ENCODE measurements at regions not wholly inside any gene's neighbourhood (a gene's known extent, or its start where the extent isn't known, plus 50 kb on each side); places are given as distances from the start of the nearest gene placed in this dataset.
"Not testable (repeated sequence)": the region's sequence is repeated elsewhere in the genome, so short reads cannot be mapped to it uniquely, and the experiment has no call there.

DNA sequence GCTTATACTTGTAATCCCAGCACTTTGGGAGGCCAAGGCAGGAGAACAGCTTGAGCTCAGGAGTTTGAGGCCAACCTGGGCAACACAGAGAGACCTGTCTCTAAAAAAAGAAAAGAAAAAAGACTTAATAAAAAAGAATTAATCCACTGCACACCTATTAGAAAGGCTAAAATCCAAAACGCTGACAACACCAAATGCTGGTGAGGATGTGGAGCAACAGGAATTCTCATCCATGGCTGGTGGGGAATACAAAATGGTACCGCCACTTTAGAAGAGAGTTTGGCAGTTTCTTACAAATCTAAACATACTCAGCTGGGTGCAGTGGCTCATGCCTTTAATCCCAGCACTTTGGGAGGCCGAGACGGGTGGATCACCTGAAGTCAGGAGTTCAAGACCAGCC lies 110.0 kb upstream of the NDUFV2 start:
- not testable (repeated sequence) for DNase-seq (ENCODE audit: low spot score)

DNA sequence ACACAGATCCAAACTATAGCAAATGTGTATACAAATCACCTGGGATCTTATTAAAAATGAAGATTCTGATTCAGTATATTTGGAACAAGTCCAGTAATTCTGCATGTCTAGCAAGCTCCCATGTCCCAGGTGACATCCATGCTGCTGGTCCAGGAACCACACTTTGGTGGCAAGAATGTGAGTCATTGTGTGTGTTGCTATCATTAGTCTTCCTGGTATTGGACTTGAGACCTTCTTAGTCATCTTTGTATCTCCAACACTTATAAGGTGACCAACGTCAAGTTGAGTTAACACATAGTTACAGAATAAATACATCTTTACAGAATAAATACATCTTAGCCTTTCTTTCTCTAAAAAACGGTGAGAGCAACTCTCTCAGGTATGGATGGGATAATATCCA lies 107.9 kb upstream of the NDUFV2 start:
- DNase-seq (ENCODE audit: low spot score) = no peak

DNA sequence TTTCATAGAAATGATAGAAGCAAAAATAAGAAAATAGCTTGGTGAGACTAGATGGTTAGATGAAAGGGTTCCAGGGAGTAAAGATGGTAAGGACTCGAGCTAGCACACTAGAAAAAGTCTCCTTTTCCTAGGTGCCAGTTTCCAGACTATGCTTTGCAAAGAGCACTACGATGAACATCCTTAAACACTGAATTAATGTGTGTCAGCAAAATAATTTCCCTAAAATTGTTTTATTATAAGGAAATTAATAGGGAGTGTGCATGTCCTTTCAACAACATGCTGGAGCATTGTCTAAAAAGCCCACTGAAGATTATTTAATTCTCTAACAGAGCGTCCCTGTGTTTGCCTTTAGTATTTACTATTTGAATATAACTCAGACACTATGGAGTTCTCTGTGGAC lies 107.4 kb upstream of the NDUFV2 start:
- DNase-seq (ENCODE audit: low spot score) = no peak

DNA sequence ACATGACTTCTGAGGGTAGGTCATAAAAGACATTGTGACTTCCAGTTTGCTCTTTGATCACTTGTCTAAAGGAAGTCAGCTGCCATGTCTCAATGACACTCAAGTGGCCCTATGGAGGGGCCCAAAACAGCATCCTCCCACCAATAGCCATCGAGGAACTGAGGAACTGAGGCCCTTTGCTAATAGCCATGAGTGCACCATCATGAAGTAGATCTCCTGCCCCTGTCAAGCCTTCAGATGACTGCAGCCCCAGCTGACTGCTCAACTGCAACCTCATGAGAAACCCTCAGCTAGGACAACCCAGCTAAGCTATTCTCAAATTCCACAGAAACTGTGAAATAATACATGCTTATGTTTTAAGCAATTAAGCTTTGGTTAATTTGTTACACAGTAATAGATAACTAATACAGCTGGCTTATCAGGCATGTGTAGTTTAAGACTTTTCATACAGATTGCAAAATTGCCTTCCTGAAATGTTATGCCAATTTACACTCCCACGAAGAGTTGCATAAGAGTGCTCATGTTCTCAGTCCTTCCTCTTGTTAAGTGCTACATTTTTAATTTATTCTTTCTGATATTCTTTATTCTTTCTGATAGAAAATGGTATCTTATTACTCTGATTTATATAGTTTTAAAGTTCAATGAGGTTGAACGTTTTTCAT lies 105.6 kb upstream of the NDUFV2 start:
- no peak for DNase-seq (ENCODE audit: low spot score)

DNA sequence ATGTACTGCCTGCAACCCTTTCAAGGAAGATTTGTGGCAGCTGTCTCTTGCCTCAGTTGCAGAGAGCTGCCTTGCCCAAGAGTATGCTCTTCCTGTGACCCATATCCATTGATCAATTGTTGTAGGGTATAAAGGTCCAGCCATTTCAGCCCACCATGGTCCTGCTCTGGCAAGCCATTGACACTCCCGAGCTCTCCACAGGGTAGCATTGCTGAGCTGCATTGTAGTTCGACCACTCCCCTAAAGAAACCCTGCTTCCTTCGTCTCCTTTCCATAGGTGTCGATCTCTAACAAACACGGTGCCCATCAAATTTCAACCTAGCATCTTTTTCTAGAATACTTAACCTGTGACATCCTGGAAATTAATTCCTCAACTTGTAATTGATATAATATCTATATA lies 104.9 kb upstream of the NDUFV2 start:
- no peak for DNase-seq (ENCODE audit: low spot score)

DNA sequence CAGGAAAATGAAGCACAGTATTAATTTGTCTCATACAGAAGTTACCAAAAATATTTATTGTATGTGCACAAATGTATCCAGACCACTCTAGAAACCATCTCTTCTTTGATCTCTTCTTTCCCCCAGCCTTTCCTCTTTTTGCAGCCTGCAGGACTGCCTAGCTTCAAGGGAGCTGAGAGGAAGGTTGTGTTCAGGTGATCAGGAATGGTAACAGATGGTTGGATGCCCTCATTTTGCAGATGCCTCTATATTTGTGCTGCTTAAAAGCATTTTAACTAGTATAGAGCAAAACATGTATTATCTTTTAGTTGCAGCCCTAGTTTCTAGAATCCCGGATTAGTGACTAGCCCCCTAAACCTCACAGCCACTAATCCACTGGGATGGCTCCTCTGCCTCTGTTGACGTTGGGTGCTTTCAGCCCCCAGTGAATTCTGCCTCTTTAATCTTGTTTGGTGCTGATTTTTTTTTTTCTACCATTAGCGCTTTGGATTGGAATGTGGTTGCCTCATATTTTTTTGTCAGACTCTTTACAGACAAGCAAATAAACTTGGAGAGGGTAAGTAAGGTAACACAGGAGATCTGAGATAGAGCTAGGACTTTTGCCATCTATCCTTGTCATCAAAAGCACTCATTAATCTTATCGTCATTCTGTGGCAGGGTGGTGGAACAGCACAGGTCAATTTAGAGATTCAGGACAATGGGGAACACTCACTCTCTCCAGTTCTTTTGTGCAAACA lies 103.8 kb upstream of the NDUFV2 start:
- DNase-seq (ENCODE audit: low spot score) = no peak

DNA sequence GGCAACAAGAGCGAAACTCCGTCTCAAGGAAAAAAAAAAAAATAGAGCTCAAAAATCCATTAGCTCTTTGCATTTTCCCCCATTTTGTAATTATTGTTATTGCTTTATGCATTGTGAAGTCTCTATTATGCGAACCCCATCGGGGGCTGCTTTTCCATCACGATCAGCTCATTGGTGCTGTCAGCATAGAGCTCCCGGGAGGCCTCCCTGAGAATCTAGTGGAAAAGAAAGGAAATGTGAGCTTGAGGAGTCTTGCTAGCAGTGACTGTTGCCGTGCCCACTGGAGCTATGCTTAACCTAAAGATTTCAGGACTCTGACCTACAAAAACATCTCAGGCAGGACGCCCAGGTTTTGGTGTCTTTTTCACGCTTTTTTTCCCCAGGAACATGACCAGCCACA lies 102.6 kb upstream of the NDUFV2 start:
- no peak for DNase-seq (ENCODE audit: low spot score)

DNA sequence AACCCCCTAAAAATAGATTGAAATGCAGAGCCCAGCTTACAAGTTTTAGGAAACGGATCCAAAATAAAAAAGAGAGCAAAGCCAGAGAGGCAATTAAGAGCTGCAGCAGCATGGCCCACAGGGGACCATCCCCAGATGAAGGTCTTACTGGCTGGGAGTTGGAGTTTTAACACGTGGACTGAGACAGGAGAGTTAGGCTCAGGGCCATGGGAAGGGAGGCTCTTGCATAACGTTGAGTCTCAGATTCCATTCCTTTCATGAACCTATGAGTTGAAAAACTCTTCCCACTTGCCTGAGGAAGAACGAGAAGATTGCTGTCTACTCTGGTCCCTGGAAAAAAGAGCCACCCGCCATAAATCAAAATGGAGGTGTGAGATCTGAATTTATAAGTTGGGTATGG lies 101.8 kb upstream of the NDUFV2 start:
- DNase-seq (ENCODE audit: low spot score) = no peak

DNA sequence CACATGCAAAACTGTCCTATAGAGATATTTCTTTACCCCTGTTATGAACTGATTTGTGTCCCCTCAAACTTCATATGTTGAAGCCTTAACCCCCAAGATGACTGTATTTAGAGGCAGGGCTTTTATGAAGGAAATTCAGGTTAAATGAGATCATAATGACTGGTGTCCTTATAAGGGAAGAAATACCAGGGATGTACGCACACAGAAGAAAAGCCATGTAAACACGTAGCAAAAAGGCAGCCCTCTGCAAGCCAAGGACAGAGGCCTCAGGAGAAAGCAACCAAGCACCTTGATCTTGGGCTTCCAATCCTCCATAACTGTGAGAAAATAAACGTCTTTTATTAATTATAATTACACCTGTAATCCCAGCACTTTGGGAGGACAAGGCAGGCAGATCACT lies 101.3 kb upstream of the NDUFV2 start:
- no peak for DNase-seq (ENCODE audit: low spot score)

DNA sequence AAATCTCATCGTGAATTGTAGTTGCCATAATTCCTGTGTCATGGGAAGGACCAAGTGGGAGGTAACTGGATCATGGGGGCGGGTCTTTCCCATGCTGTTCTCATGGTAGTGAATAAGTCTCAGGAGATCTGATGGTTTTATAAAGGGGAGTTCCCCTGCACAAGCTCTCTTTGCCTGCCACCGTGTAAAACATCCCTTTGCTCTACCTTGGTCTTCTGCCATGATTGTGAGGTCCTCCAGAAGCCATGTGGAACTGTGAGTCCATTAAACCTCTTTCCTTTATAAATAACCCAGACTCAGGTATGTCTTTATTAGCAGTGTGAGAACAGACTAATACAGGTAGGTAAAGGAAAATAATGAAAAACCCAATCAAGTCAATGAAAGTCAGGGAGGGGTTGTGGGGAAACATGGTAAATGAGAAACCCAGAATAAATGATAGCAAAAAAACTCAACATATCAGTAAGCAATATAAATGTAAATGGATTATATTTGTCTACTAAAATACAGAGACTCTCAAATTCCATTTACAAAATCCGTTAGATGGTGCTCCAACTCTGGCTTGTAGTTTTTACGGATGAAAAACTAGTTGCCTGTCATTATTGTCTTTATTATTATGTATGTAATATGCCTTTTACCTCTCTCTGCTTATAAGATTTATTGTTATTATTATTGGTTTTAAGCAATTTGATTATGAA lies 98.9 kb upstream of the NDUFV2 start:
- no peak for DNase-seq (ENCODE audit: low spot score)

DNA sequence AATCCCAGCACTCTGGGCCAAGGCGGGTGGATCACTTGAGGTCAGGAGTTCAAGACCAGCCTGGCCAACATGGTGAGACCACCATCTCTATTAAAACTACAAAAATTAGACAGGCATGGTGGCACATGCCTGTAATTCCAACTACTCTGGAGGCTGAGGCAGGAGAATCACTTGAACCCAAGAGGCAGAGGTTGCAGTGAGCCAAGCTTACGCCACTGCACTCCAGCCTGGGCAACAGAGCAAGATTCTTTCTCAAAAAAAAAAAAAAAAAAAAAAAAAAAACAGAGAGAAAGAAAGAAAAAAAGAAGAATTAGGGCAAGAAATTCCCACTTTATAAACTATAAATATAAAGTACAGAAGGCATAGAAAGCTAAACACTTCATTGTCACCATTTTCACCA lies 98.2 kb upstream of the NDUFV2 start:
- not testable (repeated sequence) for DNase-seq (ENCODE audit: low spot score)

DNA sequence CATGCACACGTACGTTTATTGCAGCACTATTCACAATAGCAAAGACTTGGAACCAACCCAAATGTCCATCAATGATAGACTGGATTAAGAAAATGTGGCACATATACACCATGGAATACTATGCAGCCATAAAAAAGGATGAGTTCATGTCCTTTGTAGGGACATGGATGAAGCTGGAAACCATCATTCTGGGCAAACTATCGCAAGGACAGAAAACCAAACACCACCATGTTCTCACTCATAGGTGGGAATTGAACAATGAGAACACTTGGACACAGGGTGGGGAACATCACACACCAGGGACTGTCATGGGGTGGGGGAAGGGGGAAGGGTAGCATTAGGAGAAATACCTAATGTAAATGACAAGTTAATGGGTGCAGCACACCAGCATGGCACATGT lies 94.8 kb upstream of the NDUFV2 start:
- DNase-seq (ENCODE audit: low spot score) = not testable (repeated sequence)

DNA sequence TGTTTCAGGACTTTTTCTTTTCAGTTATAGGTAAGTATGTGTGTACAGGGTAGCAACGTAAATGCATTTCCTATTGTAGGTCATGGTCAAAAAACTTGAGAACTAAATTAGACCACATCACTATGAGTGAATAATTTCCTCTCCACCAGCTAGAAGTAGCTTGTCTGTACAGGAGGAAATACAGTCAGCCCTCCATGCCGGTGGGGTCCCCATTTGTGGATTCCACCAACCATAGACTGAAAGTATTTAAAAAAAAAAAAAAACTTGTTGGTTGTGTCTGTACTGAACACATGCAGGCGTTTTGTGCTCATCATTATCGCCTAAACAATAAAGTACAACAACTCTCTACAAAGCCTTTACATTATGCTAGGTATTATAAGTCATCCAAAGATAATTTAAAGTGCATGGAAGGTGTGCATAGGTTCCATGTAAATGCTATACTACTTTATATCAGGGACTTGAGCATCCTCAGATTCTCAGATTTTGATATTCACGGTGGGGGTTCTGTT lies 94.2 kb upstream of the NDUFV2 start:
- no peak for DNase-seq (ENCODE audit: low spot score)

DNA sequence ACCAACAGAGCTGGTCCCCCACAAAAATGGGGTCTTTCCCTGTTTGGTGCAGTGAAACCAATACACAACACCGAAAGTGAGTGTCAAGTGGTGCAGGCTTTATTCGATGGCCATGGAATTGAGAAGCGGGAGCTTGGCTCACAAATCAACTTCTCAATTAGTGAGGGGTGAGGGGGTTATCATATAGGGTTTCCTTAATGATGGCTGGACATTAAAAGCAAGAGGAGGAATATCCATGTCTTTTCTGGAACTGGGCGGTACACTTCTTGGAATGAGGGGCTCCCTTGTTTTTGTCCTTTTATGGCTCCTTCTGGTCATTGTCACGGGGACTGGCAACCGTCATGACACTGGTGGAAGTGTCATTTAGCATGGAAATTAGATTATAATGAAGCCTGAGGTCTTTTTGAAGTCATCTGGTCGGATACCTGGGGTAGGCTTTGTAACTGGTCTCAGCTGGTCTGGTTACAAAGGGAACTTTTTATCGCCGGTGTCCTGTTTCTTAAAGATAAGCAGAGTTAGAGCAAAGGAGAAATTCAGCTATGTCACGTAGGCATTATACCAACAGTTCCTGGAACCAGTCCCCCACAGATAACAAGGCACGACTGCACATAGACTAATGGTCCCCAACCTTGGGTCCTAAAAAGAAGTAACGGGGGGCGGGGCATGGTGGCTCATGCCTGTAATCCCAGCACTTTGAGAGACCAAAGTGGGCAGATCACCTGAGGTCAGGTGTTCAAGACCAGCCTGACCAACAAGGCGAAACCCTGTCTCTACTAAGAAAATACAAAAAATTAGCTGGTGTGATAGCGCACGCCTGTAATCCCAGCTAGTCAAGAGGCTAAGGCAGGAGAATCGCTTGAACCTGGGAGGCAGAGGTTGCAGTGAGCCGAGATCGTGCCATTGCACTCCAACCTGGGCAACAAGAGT lies 93.5 kb upstream of the NDUFV2 start:
- DNase-seq (ENCODE audit: low spot score) = no peak

DNA sequence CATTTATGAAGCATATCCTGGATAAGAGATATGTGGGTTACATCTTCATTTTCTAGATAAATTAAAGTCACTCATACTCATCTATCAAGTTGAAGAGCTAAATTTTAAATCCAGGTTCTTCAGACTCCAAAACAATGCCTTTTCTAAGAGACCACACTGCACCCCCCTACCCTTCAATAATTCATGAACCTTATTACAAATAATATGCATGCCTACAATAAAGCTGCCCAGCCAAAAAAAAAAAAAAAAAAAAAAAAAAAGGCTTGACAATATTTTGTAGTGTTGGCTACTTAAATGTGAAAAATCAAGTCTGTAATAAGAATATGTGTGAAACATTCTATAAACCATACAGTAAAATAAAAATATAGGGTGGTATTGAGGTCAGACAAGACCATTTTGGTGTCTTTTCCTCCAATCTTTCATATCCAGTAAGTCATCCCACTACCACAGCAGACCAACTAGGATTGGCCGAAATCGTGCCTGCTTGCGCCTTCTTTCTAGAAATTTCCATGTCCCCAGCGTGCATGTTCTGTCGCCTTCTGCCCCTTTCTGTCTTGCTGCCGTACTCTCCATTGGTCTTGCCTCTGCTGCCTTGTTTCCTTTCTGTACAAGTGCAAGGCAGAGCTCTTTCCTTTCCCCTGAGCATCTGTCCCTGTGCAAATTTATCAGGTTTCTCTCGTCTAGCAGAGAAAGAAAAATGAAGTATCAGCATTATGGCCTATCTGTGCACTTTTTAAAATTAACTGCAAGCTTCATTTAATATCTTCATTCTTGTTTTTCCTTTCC lies 92.6 kb upstream of the NDUFV2 start:
- DNase-seq (ENCODE audit: low spot score) = no peak

DNA sequence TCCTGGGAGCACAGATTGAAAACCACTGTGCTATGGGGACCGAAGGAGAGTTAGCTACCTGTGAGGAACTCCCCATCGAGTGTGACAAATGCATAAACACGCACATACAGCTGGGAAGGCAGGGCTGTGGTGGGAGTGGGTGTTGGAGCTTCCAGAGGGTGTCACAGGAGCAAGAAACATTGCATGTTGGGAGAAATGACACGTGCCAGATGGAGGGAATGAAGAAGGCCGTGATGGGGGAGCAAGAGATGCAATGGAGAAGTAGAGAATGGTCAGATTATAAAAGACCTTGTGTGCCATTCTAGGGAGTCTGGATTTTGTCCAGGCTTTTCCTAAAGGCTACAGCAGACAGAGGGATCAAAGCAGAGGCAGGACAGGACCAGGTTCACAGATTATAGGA lies 91.1 kb upstream of the NDUFV2 start:
- no peak for DNase-seq (ENCODE audit: low spot score)

DNA sequence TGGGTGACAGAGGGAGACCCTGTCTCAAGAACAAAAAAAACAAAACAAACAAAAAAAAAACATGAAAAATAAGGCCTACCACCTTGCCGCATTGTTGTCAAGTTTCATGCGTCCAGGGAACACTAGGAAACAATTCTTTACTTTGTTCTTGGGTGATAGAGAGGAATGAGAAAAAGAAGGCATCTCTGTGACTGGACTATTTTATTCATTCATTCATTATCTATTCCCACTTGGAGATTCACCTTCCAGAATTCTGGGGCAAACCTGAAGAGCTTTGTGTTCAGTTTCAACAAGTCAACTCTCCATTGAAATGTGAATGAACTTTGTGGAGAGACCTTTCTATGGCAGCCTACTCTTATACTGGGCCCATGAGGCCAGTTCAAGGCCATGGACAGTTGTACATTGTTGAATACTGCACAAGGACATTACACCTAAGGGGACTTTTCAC lies 88.5 kb upstream of the NDUFV2 start:
- no peak for DNase-seq (ENCODE audit: low spot score)

DNA sequence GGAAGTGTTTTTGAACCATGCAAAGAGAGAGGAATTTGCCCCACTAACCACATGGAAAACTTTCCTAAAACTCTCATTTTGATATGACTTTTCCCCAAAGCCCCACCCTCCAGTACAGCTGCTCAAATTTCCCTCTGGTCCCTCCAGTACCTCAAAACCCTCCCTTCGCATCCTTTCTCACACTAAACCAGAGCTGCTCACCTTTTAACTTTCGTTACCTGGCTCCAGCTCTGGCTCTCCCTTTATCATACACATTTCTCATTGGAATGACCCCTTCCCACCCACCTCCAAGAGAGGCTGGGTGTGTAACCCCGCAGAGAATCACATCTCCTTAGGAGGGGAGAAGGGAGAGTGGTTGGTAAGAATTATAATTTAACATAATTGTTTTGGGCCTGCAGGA lies 86.8 kb upstream of the NDUFV2 start:
- no peak for DNase-seq (ENCODE audit: low spot score)

DNA sequence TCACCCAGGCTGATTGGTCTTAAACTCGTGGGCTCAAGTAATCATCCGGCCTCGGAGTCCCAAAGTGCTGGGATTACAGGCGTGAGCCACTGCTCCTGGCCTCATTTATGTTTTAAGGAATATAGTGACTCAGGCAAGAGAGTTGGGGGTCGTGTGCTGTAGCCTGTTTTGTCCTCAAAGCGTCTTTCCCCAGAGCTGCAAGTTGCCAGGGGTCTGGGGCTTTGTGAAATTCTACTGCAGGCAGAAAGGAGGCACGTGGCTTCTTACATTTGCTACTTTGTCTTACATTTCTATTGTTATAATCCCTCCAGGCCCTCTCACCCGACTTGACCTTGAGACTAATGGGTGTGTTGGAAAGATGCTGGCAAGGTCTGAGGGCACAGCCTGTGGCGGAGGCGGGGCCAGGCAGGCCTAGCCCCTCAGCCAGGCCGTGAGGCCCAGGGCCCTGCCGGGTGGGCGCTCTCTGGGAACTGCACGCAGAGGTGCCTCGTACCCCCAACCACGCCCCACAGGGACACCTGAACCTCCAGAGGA lies 85.8 kb upstream of the NDUFV2 start:
- no peak for DNase-seq (ENCODE audit: low spot score)

DNA sequence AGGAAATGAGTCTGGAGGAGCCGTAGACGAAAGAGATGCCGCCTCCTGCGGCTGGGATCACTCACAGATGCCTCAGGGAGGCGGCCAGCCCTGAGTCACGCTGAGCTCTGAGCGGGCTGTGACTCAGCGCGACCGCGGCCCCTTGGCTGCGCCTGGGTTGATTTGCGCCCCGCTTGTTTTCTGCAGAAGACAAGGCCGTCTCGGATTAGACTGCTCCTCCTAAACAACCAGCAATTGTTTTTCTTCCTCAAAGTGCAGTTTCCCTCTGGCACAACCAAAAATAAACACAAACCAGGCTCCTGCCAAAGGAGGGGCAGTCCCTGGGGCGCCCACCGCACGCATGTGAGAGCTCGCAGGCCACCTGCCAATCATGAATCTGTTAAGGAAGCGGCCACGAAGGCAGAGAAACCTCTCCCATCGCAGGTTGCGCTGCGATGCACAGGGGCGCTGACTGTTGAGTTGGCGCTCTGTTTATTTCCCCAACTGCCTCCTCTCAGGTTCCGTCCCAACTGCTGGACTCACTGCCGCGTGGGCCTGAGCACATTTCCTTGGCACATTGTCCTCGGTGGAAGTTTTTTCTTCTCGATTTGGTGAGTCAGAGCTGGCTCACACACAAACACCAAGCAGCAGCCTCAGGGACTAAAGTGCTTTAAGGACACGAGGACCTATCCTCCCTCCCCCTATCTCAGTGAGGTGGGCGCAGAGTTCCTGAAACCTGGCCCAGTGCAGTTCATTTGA lies 85.2 kb upstream of the NDUFV2 start:
- DNase-seq (ENCODE audit: low spot score) = peak; percentile 84

Data from LoVo (cell line).